ENCODE measurements at regions not wholly inside any gene's neighbourhood (a gene's known extent, or its start where the extent isn't known, plus 50 kb on each side); places are given as distances from the start of the nearest gene placed in this dataset.

- DNase-seq (no peak), ATAC-seq (no peak)
- no peak for TF ChIP-seq POLR2A (IDR thresholded peaks at IDR 0.05)
- no peak for TF ChIP-seq CTCF (IDR thresholded peaks at IDR 0.05)
- intact Hi-C loops (cut with DNase I), result no loop called here
- Histone ChIP-seq H3K9me3 (no peaks in the 10 kb centered on the region), H3K4me1 (no peaks in the 10 kb centered on the region), H3K4me3 (no peak overlapping the region), H3K36me3 (no peaks in the 10 kb centered on the region), H3K27ac (no peak overlapping the region), H3K27me3 (no peaks in the 10 kb centered on the region)
- 40% methylated on average over 8 of the region's 8 CpGs for WGBS (ENCODE audit: insufficient coverage, low coverage, low lambda C conversion rate, missing lambda C conversion rate)
Measured at GRCh38 chr1:55943721-55944435, 635.5 kb downstream of the PLPP3 start.

- H3K4me1 ChIP-seq, result no peaks in the 10 kb centered on the region
- no peak for ATAC-seq
- intact Hi-C loops (cut with DNase I), result no loop called here
- H3K4me3 ChIP-seq, result no peak overlapping the region
- 77% methylated on average over 2 of the region's 2 CpGs for WGBS (ENCODE audit: insufficient coverage, low coverage, low lambda C conversion rate, missing lambda C conversion rate)
- no peak for TF ChIP-seq POLR2A (IDR thresholded peaks at IDR 0.05)
- TF ChIP-seq CTCF (IDR thresholded peaks at IDR 0.05), result no peak
- no peak for DNase-seq
- H3K9me3 ChIP-seq, result no peaks in the 10 kb centered on the region
- no peaks in the 10 kb centered on the region for H3K27me3 ChIP-seq
- no peaks in the 10 kb centered on the region for H3K36me3 ChIP-seq
- no peak overlapping the region for H3K27ac ChIP-seq
Measured at GRCh38 chr1:55943012-55943411, 636.4 kb downstream of the PLPP3 start.

- intact Hi-C loops (cut with DNase I), result no loop called here
- H3K27me3 ChIP-seq, result no peaks in the 10 kb centered on the region
- H3K9me3 ChIP-seq, result no peaks in the 10 kb centered on the region
- H3K4me1 ChIP-seq, result no peaks in the 10 kb centered on the region
- no peaks in the 10 kb centered on the region for H3K36me3 ChIP-seq
- 89% methylated on average over 1 of the region's 1 CpG for WGBS (ENCODE audit: insufficient coverage, low coverage, low lambda C conversion rate, missing lambda C conversion rate)
- no peak overlapping the region for H3K4me3 ChIP-seq
- DNase-seq, result no peak
- no peak overlapping the region for H3K27ac ChIP-seq
- ATAC-seq, result no peak
- TF ChIP-seq CTCF (IDR thresholded peaks at IDR 0.05) (no peak), POLR2A (IDR thresholded peaks at IDR 0.05) (no peak)
Measured at GRCh38 chr1:55939866-55940265, 639.5 kb downstream of the PLPP3 start.

GRCh38 chr1:55938861-55939260, 640.5 kb downstream of the PLPP3 start:
- ATAC-seq, result no peak
- no peak for DNase-seq
- intact Hi-C loops (cut with DNase I), result no loop called here

More at GRCh38 chr1:55938861-55939260, 640.5 kb downstream of the PLPP3 start:
- TF ChIP-seq CTCF (IDR thresholded peaks at IDR 0.05) (no peak), POLR2A (IDR thresholded peaks at IDR 0.05) (no peak)
- H3K4me3 ChIP-seq, result no peak overlapping the region
- H3K9me3 ChIP-seq, result no peaks in the 10 kb centered on the region
- H3K27ac ChIP-seq, result no peak overlapping the region
- no peaks in the 10 kb centered on the region for H3K4me1 ChIP-seq
- no peaks in the 10 kb centered on the region for H3K36me3 ChIP-seq
- H3K27me3 ChIP-seq, result no peaks in the 10 kb centered on the region
- WGBS (ENCODE audit: insufficient coverage, low coverage, low lambda C conversion rate, missing lambda C conversion rate), result no CpG with 5 or more reads among the region's 6 CpGs
